ENCODE measurements at regions not wholly inside any gene's neighbourhood (a gene's known extent, or its start where the extent isn't known, plus 50 kb on each side); places are given as distances from the start of the nearest gene placed in this dataset.

GRCh38 chr13:44662515-44662914 lies 86.4 kb upstream of the TSC22D1 start:
- DNase-seq (ENCODE audit: low read depth), result no peak
- no peak overlapping the region for H3K4me3 ChIP-seq (ENCODE audit: low read depth, low read length)
- no peak for TF ChIP-seq CTCF (IDR thresholded peaks at IDR 0.05; ENCODE audit: insufficient read depth, low read depth, low read length, missing control alignments)

- DNase-seq (ENCODE audit: low read depth), result no peak
- no peak for TF ChIP-seq CTCF (IDR thresholded peaks at IDR 0.05; ENCODE audit: insufficient read depth, low read depth, low read length, missing control alignments)
- H3K4me3 ChIP-seq (ENCODE audit: low read depth, low read length), result no peak overlapping the region
These were observed 85.8 kb upstream of the TSC22D1 start for GRCh38 chr13:44661936-44662335.

GRCh38 chr13:44660050-44660449 lies 83.9 kb upstream of the TSC22D1 start:
- no peak overlapping the region for H3K4me3 ChIP-seq (ENCODE audit: low read depth, low read length)
- no peak for DNase-seq (ENCODE audit: low read depth)
- TF ChIP-seq CTCF (IDR thresholded peaks at IDR 0.05; ENCODE audit: insufficient read depth, low read depth, low read length, missing control alignments), result no peak

- H3K4me3 ChIP-seq (ENCODE audit: low read depth, low read length), result no peak overlapping the region
- no peak for TF ChIP-seq CTCF (IDR thresholded peaks at IDR 0.05; ENCODE audit: insufficient read depth, low read depth, low read length, missing control alignments)
- DNase-seq (ENCODE audit: low read depth), result no peak
These were observed 77.0 kb upstream of the TSC22D1 start for GRCh38 chr13:44652962-44653660.

- no peak for DNase-seq (ENCODE audit: low read depth)
- no peak overlapping the region for H3K4me3 ChIP-seq (ENCODE audit: low read depth, low read length)
- no peak for TF ChIP-seq CTCF (IDR thresholded peaks at IDR 0.05; ENCODE audit: insufficient read depth, low read depth, low read length, missing control alignments)
These were observed 76.0 kb upstream of the TSC22D1 start for GRCh38 chr13:44652168-44652567.

- DNase-seq (ENCODE audit: low read depth), result no peak
- TF ChIP-seq CTCF (IDR thresholded peaks at IDR 0.05; ENCODE audit: insufficient read depth, low read depth, low read length, missing control alignments), result no peak
- no peak overlapping the region for H3K4me3 ChIP-seq (ENCODE audit: low read depth, low read length)
These were observed 75.6 kb upstream of the TSC22D1 start for GRCh38 chr13:44651724-44652123.

- TF ChIP-seq CTCF (IDR thresholded peaks at IDR 0.05; ENCODE audit: insufficient read depth, low read depth, low read length, missing control alignments), result no peak
- no peak for DNase-seq (ENCODE audit: low read depth)
- no peak overlapping the region for H3K4me3 ChIP-seq (ENCODE audit: low read depth, low read length)
These were observed 75.1 kb upstream of the TSC22D1 start for GRCh38 chr13:44651209-44651608.
